SH-SY5Y (cell line): ENCODE measurements at regions not wholly inside any gene's neighbourhood (a gene's known extent, or its start where the extent isn't known, plus 50 kb on each side); places are given as distances from the start of the nearest gene placed in this dataset.

Experiments
- GATA2 ChIP-seq: IDR thresholded peaks from 2 replicates; pipeline ENCODE4 v1.6.1; 2011; ENCODE audit warnings: mild to moderate bottlenecking, low read depth, low read length
- GATA3 ChIP-seq: IDR thresholded peaks from 2 replicates; pipeline ENCODE4 v1.6.1; 2011; ENCODE audit warnings: low read depth, mild to moderate bottlenecking, low read length, moderate library complexity

- TF ChIP-seq GATA3 (no peak), GATA2 (no peak)
Observed at GRCh38 chr6:27136978-27137814, 110.3 kb upstream of the PRSS16 start.

- no peak for TF ChIP-seq GATA2
- TF ChIP-seq GATA3 = no peak
Observed at GRCh38 chr6:27138406-27138805, 109.1 kb upstream of the PRSS16 start.

- TF ChIP-seq GATA2 = no peak
- no peak for TF ChIP-seq GATA3
Observed at GRCh38 chr6:27138837-27139755, 108.4 kb upstream of the PRSS16 start.

GRCh38 chr6:27139756-27140579, 107.5 kb upstream of the PRSS16 start:
- TF ChIP-seq GATA2 = no peak
- no peak for TF ChIP-seq GATA3

- TF ChIP-seq GATA3 = no peak
- TF ChIP-seq GATA2 = no peak
Observed at GRCh38 chr6:27140999-27141528, 106.4 kb upstream of the PRSS16 start.

GRCh38 chr6:27141529-27142015, 105.9 kb upstream of the PRSS16 start:
- TF ChIP-seq GATA2 = no peak
- TF ChIP-seq GATA3 = no peak

- no peak for TF ChIP-seq GATA2
- no peak for TF ChIP-seq GATA3
Observed at GRCh38 chr6:27143474-27144026, 104.0 kb upstream of the PRSS16 start.

- TF ChIP-seq GATA3 (no peak), GATA2 (peak; percentile 20; the same call in 1 of the 2 replicates)
Observed at GRCh38 chr6:27144740-27145079, 102.8 kb upstream of the PRSS16 start.

GRCh38 chr6:27145731-27146455, 101.6 kb upstream of the PRSS16 start:
- no peak for TF ChIP-seq GATA3
- TF ChIP-seq GATA2 = no peak

GRCh38 chr6:27146706-27147505, 100.6 kb upstream of the PRSS16 start:
- TF ChIP-seq GATA3 (no peak), GATA2 (no peak; the same call in 1 of the 2 replicates)

- TF ChIP-seq GATA3 (no peak), GATA2 (no peak)
Observed at GRCh38 chr6:27148404-27148795, 99.1 kb upstream of the PRSS16 start.

GRCh38 chr6:27149150-27149549, 98.4 kb upstream of the PRSS16 start:
- no peak for TF ChIP-seq GATA3

GRCh38 chr6:27154696-27155095, 92.8 kb upstream of the PRSS16 start:
- no peak for TF ChIP-seq GATA2
